ENCODE measurements at regions not wholly inside any gene's neighbourhood (a gene's known extent, or its start where the extent isn't known, plus 50 kb on each side); places are given as distances from the start of the nearest gene placed in this dataset.
"Not testable (repeated sequence)": the region's sequence is repeated elsewhere in the genome, so short reads cannot be mapped to it uniquely, and the experiment has no call there.

DNA sequence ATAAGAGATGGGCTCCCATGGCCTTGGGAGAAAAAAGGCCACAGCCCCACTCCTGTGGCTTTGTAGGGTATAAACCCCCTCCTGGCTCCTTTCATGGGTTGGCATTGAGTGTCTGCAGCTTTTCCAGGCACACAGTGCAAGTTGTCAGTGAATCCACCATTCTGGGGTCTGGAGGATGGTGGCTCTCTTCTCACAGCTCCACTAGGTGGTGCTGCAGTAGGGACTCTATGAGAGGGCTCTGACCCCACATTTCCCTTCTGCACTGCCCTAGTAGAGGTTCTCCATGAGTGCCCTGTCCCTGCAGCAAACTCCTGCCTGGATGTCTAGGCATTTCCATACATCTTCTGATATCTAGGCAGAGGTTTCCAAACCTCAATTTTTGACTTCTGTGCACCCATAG, 136.5 kb upstream of the FRG2C start:
- H3K4me2 ChIP-seq (ENCODE audit: control insufficient read depth, extremely low read depth, insufficient read depth, low read depth, low read length); FAIRE-seq; H3K36me3 ChIP-seq (ENCODE audit: control insufficient read depth in 2 of 2, extremely low read depth in 1 of 2, insufficient read depth in 2 of 2, low read length in 2 of 2); DNase-seq (ENCODE audit: low read depth, low spot score); H3K9ac ChIP-seq (ENCODE audit: control insufficient read depth, extremely low read depth, insufficient read depth, low read length); H2AFZ ChIP-seq (ENCODE audit: control insufficient read depth, low read length); H3K79me2 ChIP-seq (ENCODE audit: control insufficient read depth, insufficient read depth, low read length); H3K9me3 ChIP-seq (ENCODE audit: control insufficient read depth, low read depth, low read length); dilution Hi-C loops (cut with MboI; ENCODE audit: extremely low pct_ligation_motif_present, low sequenced_read_pairs); H3K4me1 ChIP-seq (ENCODE audit: control insufficient read depth, extremely low read depth, insufficient read depth, low read length); H3K27me3 ChIP-seq (ENCODE audit: control insufficient read depth, extremely low read depth, insufficient read depth, low read length); H4K20me1 ChIP-seq (ENCODE audit: control insufficient read depth, extremely low read depth, insufficient read depth, low read length); H3K4me3 ChIP-seq (ENCODE audit: control insufficient read depth in 2 of 3, extremely low read depth in 1 of 3, insufficient read depth in 2 of 3, low read depth in 1 of 3, low read length in 3 of 3); H3K27ac ChIP-seq (ENCODE audit: control insufficient read depth, insufficient read depth, low read length); H3K9me1 ChIP-seq (ENCODE audit: control insufficient read depth, extremely low read depth, insufficient read depth, low read length): not testable (repeated sequence)

DNA sequence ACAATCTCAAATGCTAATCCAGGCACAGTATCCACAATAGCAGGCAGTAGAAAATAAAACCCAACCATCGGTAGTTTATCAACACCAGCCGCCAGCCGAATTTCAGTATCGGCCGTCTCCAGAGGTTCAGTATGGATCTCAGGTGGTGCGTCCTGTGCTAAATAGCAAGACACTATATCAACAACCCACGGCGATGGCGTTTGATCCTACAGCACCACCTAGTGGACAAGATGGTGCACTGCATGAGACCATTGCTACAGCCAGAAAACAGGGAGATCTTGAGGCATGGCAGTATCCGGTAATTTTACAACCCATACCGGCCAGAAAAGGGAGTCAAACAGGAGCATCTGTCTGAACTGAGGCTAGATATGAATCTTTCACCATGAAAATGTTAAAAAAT, 112.0 kb upstream of the FRG2C start:
- H3K4me1 ChIP-seq (ENCODE audit: control insufficient read depth, extremely low read depth, insufficient read depth, low read length); H3K27ac ChIP-seq (ENCODE audit: control insufficient read depth, insufficient read depth, low read length); H3K4me3 ChIP-seq (ENCODE audit: control insufficient read depth in 2 of 3, extremely low read depth in 1 of 3, insufficient read depth in 2 of 3, low read depth in 1 of 3, low read length in 3 of 3); H3K27me3 ChIP-seq (ENCODE audit: control insufficient read depth, extremely low read depth, insufficient read depth, low read length); H3K4me2 ChIP-seq (ENCODE audit: control insufficient read depth, extremely low read depth, insufficient read depth, low read depth, low read length); H3K9me3 ChIP-seq (ENCODE audit: control insufficient read depth, low read depth, low read length); FAIRE-seq; H2AFZ ChIP-seq (ENCODE audit: control insufficient read depth, low read length); DNase-seq (ENCODE audit: low read depth, low spot score); H3K9ac ChIP-seq (ENCODE audit: control insufficient read depth, extremely low read depth, insufficient read depth, low read length); H3K36me3 ChIP-seq (ENCODE audit: control insufficient read depth in 2 of 2, extremely low read depth in 1 of 2, insufficient read depth in 2 of 2, low read length in 2 of 2); H3K79me2 ChIP-seq (ENCODE audit: control insufficient read depth, insufficient read depth, low read length); H4K20me1 ChIP-seq (ENCODE audit: control insufficient read depth, extremely low read depth, insufficient read depth, low read length); H3K9me1 ChIP-seq (ENCODE audit: control insufficient read depth, extremely low read depth, insufficient read depth, low read length); dilution Hi-C loops (cut with MboI; ENCODE audit: extremely low pct_ligation_motif_present, low sequenced_read_pairs): not testable (repeated sequence)

DNA sequence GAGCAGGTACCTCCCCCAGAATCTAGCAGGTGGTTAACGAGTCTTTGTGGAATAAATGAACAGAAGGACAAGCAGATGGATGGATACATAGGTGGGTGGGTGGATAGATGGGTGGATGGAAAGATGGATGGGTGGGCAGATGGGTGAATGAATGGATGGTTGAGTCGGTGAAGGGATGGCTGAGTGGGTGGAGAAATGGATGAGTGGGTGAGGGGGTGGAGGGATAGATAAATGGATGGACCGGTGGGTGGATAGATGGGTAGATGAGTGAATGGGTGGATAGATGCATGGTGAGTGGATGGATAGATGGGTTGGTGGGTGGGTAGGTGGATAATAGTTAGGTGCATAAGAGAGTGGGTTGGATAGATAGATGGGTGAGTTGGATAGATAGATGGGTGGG, 99.7 kb upstream of the FRG2C start:
- H3K4me2 ChIP-seq (ENCODE audit: control insufficient read depth, extremely low read depth, insufficient read depth, low read depth, low read length); H3K9me3 ChIP-seq (ENCODE audit: control insufficient read depth, low read depth, low read length); H3K27me3 ChIP-seq (ENCODE audit: control insufficient read depth, extremely low read depth, insufficient read depth, low read length); H2AFZ ChIP-seq (ENCODE audit: control insufficient read depth, low read length); H3K36me3 ChIP-seq (ENCODE audit: control insufficient read depth in 2 of 2, extremely low read depth in 1 of 2, insufficient read depth in 2 of 2, low read length in 2 of 2); H3K4me1 ChIP-seq (ENCODE audit: control insufficient read depth, extremely low read depth, insufficient read depth, low read length); H4K20me1 ChIP-seq (ENCODE audit: control insufficient read depth, extremely low read depth, insufficient read depth, low read length); H3K4me3 ChIP-seq (ENCODE audit: control insufficient read depth in 2 of 3, extremely low read depth in 1 of 3, insufficient read depth in 2 of 3, low read depth in 1 of 3, low read length in 3 of 3); DNase-seq (ENCODE audit: low read depth, low spot score); H3K27ac ChIP-seq (ENCODE audit: control insufficient read depth, insufficient read depth, low read length); FAIRE-seq; dilution Hi-C loops (cut with MboI; ENCODE audit: extremely low pct_ligation_motif_present, low sequenced_read_pairs); H3K9ac ChIP-seq (ENCODE audit: control insufficient read depth, extremely low read depth, insufficient read depth, low read length); H3K9me1 ChIP-seq (ENCODE audit: control insufficient read depth, extremely low read depth, insufficient read depth, low read length); H3K79me2 ChIP-seq (ENCODE audit: control insufficient read depth, insufficient read depth, low read length): not testable (repeated sequence)

DNA sequence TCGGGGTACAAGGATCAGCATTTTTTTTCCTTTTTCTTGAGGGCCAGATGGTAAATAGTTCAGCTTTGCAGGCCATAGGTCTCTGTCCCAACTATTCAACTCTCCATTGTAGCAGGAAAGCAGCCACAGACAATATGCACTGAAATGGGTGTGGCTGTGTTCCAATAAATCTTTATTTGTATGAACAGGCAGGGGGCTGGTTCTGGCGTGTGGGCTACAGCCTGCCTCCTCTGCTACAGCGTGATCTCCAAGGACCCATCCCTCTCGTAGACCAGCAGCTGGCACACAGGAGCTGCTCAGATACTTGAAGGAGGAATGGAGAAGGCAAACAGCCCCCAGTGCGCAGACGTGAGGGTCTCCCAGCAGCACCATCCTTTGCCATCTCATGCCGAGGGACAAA, 91.8 kb upstream of the FRG2C start:
- H3K4me3 ChIP-seq (ENCODE audit: control insufficient read depth in 2 of 3, extremely low read depth in 1 of 3, insufficient read depth in 2 of 3, low read depth in 1 of 3, low read length in 3 of 3); H2AFZ ChIP-seq (ENCODE audit: control insufficient read depth, low read length); H3K9me1 ChIP-seq (ENCODE audit: control insufficient read depth, extremely low read depth, insufficient read depth, low read length); H3K9me3 ChIP-seq (ENCODE audit: control insufficient read depth, low read depth, low read length); H3K27me3 ChIP-seq (ENCODE audit: control insufficient read depth, extremely low read depth, insufficient read depth, low read length); H3K4me2 ChIP-seq (ENCODE audit: control insufficient read depth, extremely low read depth, insufficient read depth, low read depth, low read length); H3K4me1 ChIP-seq (ENCODE audit: control insufficient read depth, extremely low read depth, insufficient read depth, low read length); FAIRE-seq; H3K36me3 ChIP-seq (ENCODE audit: control insufficient read depth in 2 of 2, extremely low read depth in 1 of 2, insufficient read depth in 2 of 2, low read length in 2 of 2); DNase-seq (ENCODE audit: low read depth, low spot score); H3K79me2 ChIP-seq (ENCODE audit: control insufficient read depth, insufficient read depth, low read length); H3K9ac ChIP-seq (ENCODE audit: control insufficient read depth, extremely low read depth, insufficient read depth, low read length); H4K20me1 ChIP-seq (ENCODE audit: control insufficient read depth, extremely low read depth, insufficient read depth, low read length); H3K27ac ChIP-seq (ENCODE audit: control insufficient read depth, insufficient read depth, low read length); dilution Hi-C loops (cut with MboI; ENCODE audit: extremely low pct_ligation_motif_present, low sequenced_read_pairs): not testable (repeated sequence)

DNA sequence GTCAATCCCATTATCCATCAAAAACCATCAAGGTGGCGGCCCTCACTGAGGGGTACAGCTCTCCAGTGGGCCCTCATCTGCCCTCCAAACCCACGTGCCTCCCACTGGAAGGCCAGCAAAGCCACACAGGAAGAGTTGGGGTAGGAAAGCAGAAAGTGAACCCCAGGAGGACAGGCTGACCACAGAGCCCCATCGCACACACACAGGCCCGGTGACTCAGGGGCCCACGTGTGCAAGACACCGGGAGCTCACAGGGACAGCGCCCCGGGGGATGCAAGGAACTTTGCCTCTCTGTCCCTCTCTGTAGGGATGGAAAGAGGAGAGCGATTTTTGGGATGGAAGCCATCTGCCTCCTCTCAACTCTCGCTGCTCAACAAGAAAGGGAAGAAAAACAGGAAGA, 85.0 kb upstream of the FRG2C start:
- FAIRE-seq; H3K27me3 ChIP-seq (ENCODE audit: control insufficient read depth, extremely low read depth, insufficient read depth, low read length); H3K9ac ChIP-seq (ENCODE audit: control insufficient read depth, extremely low read depth, insufficient read depth, low read length); H3K79me2 ChIP-seq (ENCODE audit: control insufficient read depth, insufficient read depth, low read length); dilution Hi-C loops (cut with MboI; ENCODE audit: extremely low pct_ligation_motif_present, low sequenced_read_pairs); H3K4me3 ChIP-seq (ENCODE audit: control insufficient read depth in 2 of 3, extremely low read depth in 1 of 3, insufficient read depth in 2 of 3, low read depth in 1 of 3, low read length in 3 of 3); H3K27ac ChIP-seq (ENCODE audit: control insufficient read depth, insufficient read depth, low read length); H3K9me3 ChIP-seq (ENCODE audit: control insufficient read depth, low read depth, low read length); H3K36me3 ChIP-seq (ENCODE audit: control insufficient read depth in 2 of 2, extremely low read depth in 1 of 2, insufficient read depth in 2 of 2, low read length in 2 of 2); H4K20me1 ChIP-seq (ENCODE audit: control insufficient read depth, extremely low read depth, insufficient read depth, low read length); H3K4me2 ChIP-seq (ENCODE audit: control insufficient read depth, extremely low read depth, insufficient read depth, low read depth, low read length); DNase-seq (ENCODE audit: low read depth, low spot score); H3K9me1 ChIP-seq (ENCODE audit: control insufficient read depth, extremely low read depth, insufficient read depth, low read length); H3K4me1 ChIP-seq (ENCODE audit: control insufficient read depth, extremely low read depth, insufficient read depth, low read length); H2AFZ ChIP-seq (ENCODE audit: control insufficient read depth, low read length): not testable (repeated sequence)

Measured in keratinocyte (primary cell).